WTC11 (cell line): ENCODE measurements at regions not wholly inside any gene's neighbourhood (a gene's known extent, or its start where the extent isn't known, plus 50 kb on each side); places are given as distances from the start of the nearest gene placed in this dataset.

Experiments used
- ATAC-seq: fragments of 200-7000 bp; cut with Tn5 transposase; 2 replicates; pipeline ENCODE4 v1.10.0; 2021; ENCODE audit warnings: mild to moderate bottlenecking, moderate library complexity
- CTCF ChIA-PET: fragments of 300-600 bp; sonication (Branson Sonifier 250); formaldehyde crosslinking; loops from one replicate; lab custom pipeline; 2021; ENCODE audit warnings: antibody characterized with exemption; lab: Charles Lee
- POLR2A ChIA-PET: fragments of 350-600 bp; sonication (Branson Sonifier 250); formaldehyde crosslinking; loops from one replicate; lab custom pipeline; 2021; ENCODE audit warnings: antibody characterized with exemption; lab: Charles Lee
- DNase-seq: peaks from one replicate; pipeline ENCODE4 v3.0.0; 2021; ENCODE audit warnings: low spot score
- H3K27ac Mint-ChIP-seq: 2 replicates; pipeline ENCODE4 v1.8.0; 2021; ENCODE audit warnings: mixed read lengths
- H3K27me3 Mint-ChIP-seq: 2 replicates; pipeline ENCODE4 v1.8.0; 2021; ENCODE audit warnings: low read depth, mild to moderate bottlenecking, moderate library complexity, mixed read lengths
- H3K36me3 Mint-ChIP-seq: 2 replicates; pipeline ENCODE4 v1.8.0; 2021; ENCODE audit warnings: mixed read lengths
- H3K4me1 Mint-ChIP-seq: 2 replicates; pipeline ENCODE4 v1.8.0; 2022; ENCODE audit warnings: mixed read lengths
- H3K4me3 Mint-ChIP-seq: 2 replicates; pipeline ENCODE4 v1.8.0; 2021; ENCODE audit warnings: mild to moderate bottlenecking, moderate library complexity, mixed read lengths
- H3K9me3 Mint-ChIP-seq: 2 replicates; pipeline ENCODE4 v1.8.0; 2021; ENCODE audit warnings: mixed read lengths
- ATF1 ChIP-seq: sonication (generic); formaldehyde crosslinking; IDR thresholded peaks from 2 replicates; pipeline ENCODE4 v1.8.1; 2023; ENCODE audit warnings: mild to moderate bottlenecking, moderate library complexity, missing genetic modification reagents
- CREM ChIP-seq: sonication (generic); formaldehyde crosslinking; IDR thresholded peaks from 2 replicates; pipeline ENCODE4 v1.8.1; 2022; ENCODE audit warnings: mild to moderate bottlenecking, missing genetic modification reagents, moderate library complexity
- GRHL2 ChIP-seq: fragments of 250-450 bp; sonication (Bioruptor Pico); IDR thresholded peaks from 2 replicates; pipeline ENCODE4 v1.8.0; 2022; ENCODE audit warnings: mild to moderate bottlenecking, moderate library complexity; ENCODE audit not compliant: insufficient replicate concordance, severe bottlenecking
- HMGA2 ChIP-seq: fragments of 250-450 bp; sonication (Bioruptor Pico); IDR thresholded peaks from 2 replicates; pipeline ENCODE4 v1.4.0; 2021; ENCODE audit warnings: mild to moderate bottlenecking, moderate library complexity
- MAX ChIP-seq: sonication (generic); formaldehyde crosslinking; IDR thresholded peaks from 2 replicates; pipeline ENCODE4 v1.8.0; 2022; ENCODE audit warnings: mild to moderate bottlenecking, missing genetic modification reagents
- NFATC4 ChIP-seq: fragments of 250-450 bp; sonication (Bioruptor Pico); IDR thresholded peaks from 2 replicates; pipeline ENCODE4 v1.9.0; 2021; ENCODE audit warnings: mild to moderate bottlenecking
- NFYB ChIP-seq: sonication (generic); formaldehyde crosslinking; conservative IDR thresholded peaks from 2 replicates; pipeline ENCODE4 v1.8.0; 2022; ENCODE audit warnings: low read depth, missing genetic modification reagents
- NR1H2 ChIP-seq: sonication (generic); formaldehyde crosslinking; IDR thresholded peaks from 2 replicates; pipeline ENCODE4 v1.9.0; 2021; ENCODE audit warnings: mild to moderate bottlenecking, moderate library complexity, missing genetic modification reagents
- RORB ChIP-seq: fragments of 250-450 bp; sonication (Bioruptor Pico); IDR thresholded peaks from 2 replicates; pipeline ENCODE4 v1.9.0; 2021; ENCODE audit warnings: mild to moderate bottlenecking
- SMAD3 ChIP-seq: sonication (generic); formaldehyde crosslinking; IDR thresholded peaks from 2 replicates; pipeline ENCODE4 v1.8.0; 2022; ENCODE audit warnings: missing genetic modification reagents, mild to moderate bottlenecking, borderline replicate concordance
- TCF7 ChIP-seq: sonication (generic); formaldehyde crosslinking; IDR thresholded peaks from 2 replicates; pipeline ENCODE4 v1.8.0; 2022; ENCODE audit warnings: mild to moderate bottlenecking, low read depth, missing genetic modification reagents, moderate library complexity
- ZBTB21 ChIP-seq: sonication (generic); formaldehyde crosslinking; IDR thresholded peaks from 2 replicates; pipeline ENCODE4 v1.8.1; 2023; ENCODE audit warnings: mild to moderate bottlenecking, missing genetic modification reagents, borderline replicate concordance
- ZNF232 ChIP-seq: sonication (generic); formaldehyde crosslinking; IDR thresholded peaks from 2 replicates; pipeline ENCODE4 v1.8.0; 2022; ENCODE audit warnings: mild to moderate bottlenecking, missing genetic modification reagents
- ZNF281 ChIP-seq: sonication (generic); formaldehyde crosslinking; IDR thresholded peaks from 2 replicates; pipeline ENCODE4 v1.8.0; 2023; ENCODE audit warnings: mild to moderate bottlenecking, missing genetic modification reagents
- ZNF396 ChIP-seq: fragments of 250-450 bp; sonication (Bioruptor Pico); IDR thresholded peaks from 2 replicates; pipeline ENCODE4 v1.8.0; 2021; ENCODE audit warnings: mild to moderate bottlenecking, moderate library complexity, borderline replicate concordance
- ZNF512 ChIP-seq: sonication (generic); formaldehyde crosslinking; IDR thresholded peaks from 2 replicates; pipeline ENCODE4 v1.8.1; 2022; ENCODE audit warnings: missing genetic modification reagents, borderline replicate concordance
- ZNF671 ChIP-seq: fragments of 250-450 bp; sonication (Bioruptor Pico); IDR thresholded peaks from 2 replicates; pipeline ENCODE4 v1.8.0; 2021; ENCODE audit warnings: mild to moderate bottlenecking
- TF ChIP-seq, protein P1 (sequence below): fragments of 200-600 bp; IDR thresholded peaks from 2 replicates; pipeline ENCODE4 v1.8.0; 2022; ENCODE audit warnings: antibody characterized with exemption
- TF ChIP-seq, protein P2 (sequence below): sonication (generic); formaldehyde crosslinking; IDR thresholded peaks from 2 replicates; pipeline ENCODE4 v1.8.1; 2023; ENCODE audit warnings: mild to moderate bottlenecking, missing genetic modification reagents
- TF ChIP-seq, protein P3 (sequence below): sonication (generic); formaldehyde crosslinking; IDR thresholded peaks from 2 replicates; pipeline ENCODE4 v1.8.1; 2022; ENCODE audit warnings: low read depth, mild to moderate bottlenecking, moderate library complexity, missing genetic modification reagents, borderline replicate concordance
- TF ChIP-seq, protein P4 (sequence below): sonication (generic); formaldehyde crosslinking; IDR thresholded peaks from 2 replicates; pipeline ENCODE4 v1.8.0; 2022; ENCODE audit warnings: mild to moderate bottlenecking, missing genetic modification reagents

DNA sequence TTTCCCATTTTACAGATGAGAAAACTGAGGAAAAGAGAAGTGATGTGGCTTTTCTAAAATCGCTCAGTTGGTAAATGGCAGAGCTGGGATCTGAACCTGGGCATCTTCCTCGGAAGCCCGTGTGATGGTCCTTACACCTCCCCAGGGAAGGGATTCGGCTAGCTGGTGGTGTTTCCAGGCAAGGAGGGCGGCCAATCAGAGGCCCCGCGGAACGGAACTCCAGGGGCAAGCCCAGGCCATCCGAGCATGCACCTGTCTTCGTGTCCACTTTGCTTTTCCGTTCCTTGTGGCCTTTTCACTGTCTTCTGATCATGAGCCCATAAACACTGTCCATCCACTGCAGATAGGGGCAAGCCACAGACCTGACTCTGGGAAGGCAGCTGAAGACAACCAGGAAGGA is 114.8 kb upstream of the TMEM132D start:
- CTCF ChIA-PET, result interaction anchor here (1.7 to 2.0 kb wide), 2 partner anchors 8 to 13 kb away, joined by 5 read pairs; no protein-coding TSS in a partner anchor
- peaks cover 42% of the 10 kb centered on the region for H3K9me3 Mint-ChIP-seq

GRCh38 chr12:130026608-130027176 is 122.9 kb upstream of the TMEM132D start:
- ChIA-PET POLR2A (no interaction called here), CTCF (interaction anchor here (0.6 to 1.7 kb wide), 12 partner anchors 9 to 254 kb away, joined by 3 to 32 read pairs (median 3); no protein-coding TSS in a partner anchor)
- Mint-ChIP-seq H3K36me3 (peaks cover 54% of the 10 kb centered on the region), H3K4me1 (no peaks in the 10 kb centered on the region), H3K4me3 (no peak overlapping the region), H3K27me3 (peaks cover 19% of the 10 kb centered on the region), H3K27ac (no peak overlapping the region), H3K9me3 (peaks cover 55% of the 10 kb centered on the region)
- ATAC-seq, result no peak
- DNase-seq, result peak; percentile 33
- TF ChIP-seq, protein P1, sequence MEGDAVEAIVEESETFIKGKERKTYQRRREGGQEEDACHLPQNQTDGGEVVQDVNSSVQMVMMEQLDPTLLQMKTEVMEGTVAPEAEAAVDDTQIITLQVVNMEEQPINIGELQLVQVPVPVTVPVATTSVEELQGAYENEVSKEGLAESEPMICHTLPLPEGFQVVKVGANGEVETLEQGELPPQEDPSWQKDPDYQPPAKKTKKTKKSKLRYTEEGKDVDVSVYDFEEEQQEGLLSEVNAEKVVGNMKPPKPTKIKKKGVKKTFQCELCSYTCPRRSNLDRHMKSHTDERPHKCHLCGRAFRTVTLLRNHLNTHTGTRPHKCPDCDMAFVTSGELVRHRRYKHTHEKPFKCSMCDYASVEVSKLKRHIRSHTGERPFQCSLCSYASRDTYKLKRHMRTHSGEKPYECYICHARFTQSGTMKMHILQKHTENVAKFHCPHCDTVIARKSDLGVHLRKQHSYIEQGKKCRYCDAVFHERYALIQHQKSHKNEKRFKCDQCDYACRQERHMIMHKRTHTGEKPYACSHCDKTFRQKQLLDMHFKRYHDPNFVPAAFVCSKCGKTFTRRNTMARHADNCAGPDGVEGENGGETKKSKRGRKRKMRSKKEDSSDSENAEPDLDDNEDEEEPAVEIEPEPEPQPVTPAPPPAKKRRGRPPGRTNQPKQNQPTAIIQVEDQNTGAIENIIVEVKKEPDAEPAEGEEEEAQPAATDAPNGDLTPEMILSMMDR, result peak; percentile 25; the same call in 1 of the 2 replicates
- TF ChIP-seq ATF1 (CRISPR knock-in tag), result no peak

More for the DNA sequence above, 114.8 kb upstream of the TMEM132D start:
- no peak overlapping the region for H3K4me3 Mint-ChIP-seq
- TF ChIP-seq ZNF671 (CRISPR knock-in tag) (no peak), ZNF396 (CRISPR knock-in tag) (no peak), HMGA2 (CRISPR knock-in tag) (no peak)
- TF ChIP-seq, protein P2, sequence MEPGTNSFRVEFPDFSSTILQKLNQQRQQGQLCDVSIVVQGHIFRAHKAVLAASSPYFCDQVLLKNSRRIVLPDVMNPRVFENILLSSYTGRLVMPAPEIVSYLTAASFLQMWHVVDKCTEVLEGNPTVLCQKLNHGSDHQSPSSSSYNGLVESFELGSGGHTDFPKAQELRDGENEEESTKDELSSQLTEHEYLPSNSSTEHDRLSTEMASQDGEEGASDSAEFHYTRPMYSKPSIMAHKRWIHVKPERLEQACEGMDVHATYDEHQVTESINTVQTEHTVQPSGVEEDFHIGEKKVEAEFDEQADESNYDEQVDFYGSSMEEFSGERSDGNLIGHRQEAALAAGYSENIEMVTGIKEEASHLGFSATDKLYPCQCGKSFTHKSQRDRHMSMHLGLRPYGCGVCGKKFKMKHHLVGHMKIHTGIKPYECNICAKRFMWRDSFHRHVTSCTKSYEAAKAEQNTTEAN (CRISPR knock-in tag), result no peak
- TF ChIP-seq, protein P3, sequence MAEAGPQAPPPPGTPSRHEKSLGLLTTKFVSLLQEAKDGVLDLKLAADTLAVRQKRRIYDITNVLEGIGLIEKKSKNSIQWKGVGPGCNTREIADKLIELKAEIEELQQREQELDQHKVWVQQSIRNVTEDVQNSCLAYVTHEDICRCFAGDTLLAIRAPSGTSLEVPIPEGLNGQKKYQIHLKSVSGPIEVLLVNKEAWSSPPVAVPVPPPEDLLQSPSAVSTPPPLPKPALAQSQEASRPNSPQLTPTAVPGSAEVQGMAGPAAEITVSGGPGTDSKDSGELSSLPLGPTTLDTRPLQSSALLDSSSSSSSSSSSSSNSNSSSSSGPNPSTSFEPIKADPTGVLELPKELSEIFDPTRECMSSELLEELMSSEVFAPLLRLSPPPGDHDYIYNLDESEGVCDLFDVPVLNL (CRISPR knock-in tag), result no peak
- no peak for ATAC-seq
- H3K27me3 Mint-ChIP-seq, result peaks cover 6% of the 10 kb centered on the region
- POLR2A ChIA-PET, result no interaction called here
- H3K36me3 Mint-ChIP-seq, result peaks cover 41% of the 10 kb centered on the region
- DNase-seq, result no peak
- H3K27ac Mint-ChIP-seq, result no peak overlapping the region
- no peaks in the 10 kb centered on the region; the same call in 1 of the 2 replicates for H3K4me1 Mint-ChIP-seq

DNA sequence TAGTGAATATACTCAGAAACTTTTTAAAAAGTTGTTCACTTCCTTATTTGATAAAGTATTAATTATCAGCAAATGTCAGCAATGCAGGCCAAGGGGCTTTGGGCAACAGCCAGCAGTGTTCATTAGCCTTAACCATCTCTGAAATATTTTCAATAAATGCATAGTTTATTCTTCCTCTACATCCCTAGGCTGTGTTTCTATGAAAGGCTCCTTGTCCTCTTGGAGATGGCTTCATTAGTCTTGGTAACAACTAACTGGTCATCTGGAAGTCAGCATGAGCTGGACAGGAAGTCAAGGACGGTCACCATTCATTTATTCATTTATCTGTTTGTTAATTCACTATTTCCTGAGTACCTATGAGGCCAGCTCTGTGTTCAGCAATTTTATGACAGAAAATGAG is 124.0 kb upstream of the TMEM132D start:
- ChIA-PET CTCF (no interaction called here), POLR2A (no interaction called here)
- TF ChIP-seq NR1H2 (CRISPR knock-in tag) (no peak), CREM (CRISPR knock-in tag) (no peak), ZNF396 (CRISPR knock-in tag) (no peak), ZNF232 (CRISPR knock-in tag) (no peak), ZNF281 (CRISPR knock-in tag) (no peak), SMAD3 (CRISPR knock-in tag) (no peak), ZNF512 (CRISPR knock-in tag) (no peak), TCF7 (CRISPR knock-in tag) (no peak), ZBTB21 (no peak), GRHL2 (CRISPR knock-in tag) (no peak), MAX (CRISPR knock-in tag) (no peak), NFATC4 (no peak), RORB (CRISPR knock-in tag) (no peak), NFYB (CRISPR knock-in tag) (no peak)
- TF ChIP-seq, protein P4, sequence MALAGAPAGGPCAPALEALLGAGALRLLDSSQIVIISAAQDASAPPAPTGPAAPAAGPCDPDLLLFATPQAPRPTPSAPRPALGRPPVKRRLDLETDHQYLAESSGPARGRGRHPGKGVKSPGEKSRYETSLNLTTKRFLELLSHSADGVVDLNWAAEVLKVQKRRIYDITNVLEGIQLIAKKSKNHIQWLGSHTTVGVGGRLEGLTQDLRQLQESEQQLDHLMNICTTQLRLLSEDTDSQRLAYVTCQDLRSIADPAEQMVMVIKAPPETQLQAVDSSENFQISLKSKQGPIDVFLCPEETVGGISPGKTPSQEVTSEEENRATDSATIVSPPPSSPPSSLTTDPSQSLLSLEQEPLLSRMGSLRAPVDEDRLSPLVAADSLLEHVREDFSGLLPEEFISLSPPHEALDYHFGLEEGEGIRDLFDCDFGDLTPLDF (CRISPR knock-in tag), result no peak
- Mint-ChIP-seq H3K36me3 (peaks cover 61% of the 10 kb centered on the region), H3K4me3 (no peak overlapping the region), H3K27me3 (peaks cover 22% of the 10 kb centered on the region), H3K9me3 (peaks cover 60% of the 10 kb centered on the region), H3K4me1 (no peaks in the 10 kb centered on the region), H3K27ac (no peak overlapping the region)
- no peak for DNase-seq
- no peak for ATAC-seq
